NK-92 treated with Interleukin-12 subunit alpha and Interleukin-12 subunit beta, amount 100 ng/mL, for 24 hours (cell line): ENCODE measurements at regions not wholly inside any gene's neighbourhood (a gene's known extent, or its start where the extent isn't known, plus 50 kb on each side); places are given as distances from the start of the nearest gene placed in this dataset.
"Not testable (repeated sequence)": the region's sequence is repeated elsewhere in the genome, so short reads cannot be mapped to it uniquely, and the experiment has no call there.

ENCODE experiments used
- DNase-seq: peaks from one replicate; lab custom pipeline; 2025; lab: John Stamatoyannopoulos, UW

GRCh38 chr11:109480251-109480650, 58.3 kb downstream of the C11orf87 start:
- DNase-seq, result no peak

DNA sequence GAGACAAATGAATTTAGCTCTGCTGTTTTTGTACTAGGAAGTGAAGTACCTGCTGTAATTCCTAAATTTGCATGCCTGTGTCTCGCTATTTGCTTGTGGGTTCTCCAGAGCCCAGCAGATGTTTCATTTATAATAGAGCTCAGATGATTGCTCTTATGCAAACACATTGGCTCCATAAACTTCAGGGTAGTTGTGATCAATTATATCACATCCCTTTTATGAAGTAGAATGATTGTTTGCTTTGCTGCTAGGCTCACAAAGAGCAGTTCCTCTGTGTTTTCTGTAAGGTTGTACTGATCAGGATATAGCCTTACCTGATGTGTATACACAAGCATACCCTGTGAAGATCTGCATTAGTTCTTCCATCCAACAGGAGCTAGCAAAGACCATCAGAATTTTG, 64.1 kb downstream of the C11orf87 start:
- no peak for DNase-seq

GRCh38 chr11:109490953-109491635, 69.1 kb downstream of the C11orf87 start:
- DNase-seq, result no peak

DNA sequence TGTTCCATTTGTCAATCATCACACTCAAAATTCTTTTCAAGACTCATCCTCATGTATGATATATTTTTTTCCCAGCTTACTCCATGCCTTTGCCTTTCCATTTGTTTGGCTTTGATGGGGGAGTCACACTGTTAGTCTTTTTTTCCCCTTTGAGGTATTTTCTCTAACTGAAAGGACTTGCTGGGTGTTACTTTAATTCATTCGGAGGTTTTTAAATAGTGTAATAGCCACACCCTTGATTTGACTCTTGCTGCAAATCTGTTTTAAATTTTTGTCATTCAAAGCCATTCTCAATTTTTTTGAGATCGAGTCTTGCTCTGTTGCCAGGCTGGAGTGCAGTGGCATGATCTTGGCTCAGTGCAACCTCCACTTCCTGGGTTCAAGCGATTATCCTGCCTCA, 84.1 kb downstream of the C11orf87 start:
- no peak for DNase-seq

GRCh38 chr11:109507331-109507730, 85.3 kb downstream of the C11orf87 start:
- DNase-seq, result no peak

DNA sequence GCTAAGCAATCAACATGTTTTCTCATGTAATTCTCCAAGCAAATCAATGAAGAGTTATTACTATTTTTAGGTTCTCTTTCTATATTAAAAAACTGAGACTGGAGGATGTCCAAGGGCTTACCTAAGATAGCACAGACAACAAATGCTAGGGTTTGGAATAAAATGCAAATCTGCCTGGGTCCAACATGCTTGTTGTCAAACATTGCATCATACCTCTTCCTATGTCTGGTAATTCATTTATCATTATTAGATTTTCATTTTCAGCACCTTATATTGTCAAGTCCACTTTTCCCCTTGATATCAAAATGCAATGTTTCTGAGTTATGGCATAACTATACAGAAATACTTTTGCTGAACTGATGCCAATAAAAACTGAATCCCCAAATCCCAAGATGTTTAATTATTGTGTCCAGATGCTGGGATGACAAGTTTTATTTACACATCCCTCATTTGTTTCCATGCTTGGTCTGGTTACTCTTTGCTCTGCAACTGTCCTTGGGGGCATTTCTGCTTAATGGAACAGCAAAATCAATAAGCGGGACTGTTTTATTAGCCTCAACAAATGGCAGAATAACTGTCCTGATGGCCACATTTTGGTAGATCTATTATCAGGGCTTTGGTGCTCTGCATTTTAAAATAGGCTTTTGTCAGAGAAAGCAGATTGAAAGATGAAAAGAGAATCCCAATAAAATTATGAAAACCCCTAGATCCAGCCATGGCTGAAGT, 86.0 kb downstream of the C11orf87 start:
- no peak for DNase-seq

- no peak for DNase-seq
Observed at GRCh38 chr11:109508943-109509342, 87.0 kb downstream of the C11orf87 start.

- DNase-seq, result no peak
Observed at GRCh38 chr11:109510316-109510715, 88.3 kb downstream of the C11orf87 start.

GRCh38 chr11:109511598-109511997, 89.6 kb downstream of the C11orf87 start:
- DNase-seq, result no peak

- DNase-seq, result no peak
Observed at GRCh38 chr11:109512249-109512648, 90.3 kb downstream of the C11orf87 start.

DNA sequence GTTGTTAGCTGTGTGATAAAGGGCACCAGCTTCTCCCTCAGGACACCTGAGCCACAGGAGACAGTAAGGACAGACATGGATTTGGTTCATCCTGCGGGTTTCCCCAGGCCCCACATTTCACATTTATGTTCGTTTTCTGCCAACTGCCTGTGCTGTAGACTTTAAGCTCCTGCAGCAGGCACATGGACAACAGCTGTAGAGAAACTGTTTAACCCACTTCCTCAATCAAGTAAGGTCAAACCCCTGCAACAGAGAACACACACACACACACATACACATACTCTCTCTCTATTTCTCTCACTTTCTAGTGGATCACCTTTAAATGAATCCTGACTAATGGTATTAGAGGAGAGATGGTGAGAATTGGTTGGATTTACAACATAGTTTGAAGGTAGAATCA, 90.7 kb downstream of the C11orf87 start:
- DNase-seq, result no peak

GRCh38 chr11:109514313-109515018, 92.5 kb downstream of the C11orf87 start:
- DNase-seq, result no peak

GRCh38 chr11:109519253-109519652, 97.3 kb downstream of the C11orf87 start:
- DNase-seq, result no peak

DNA sequence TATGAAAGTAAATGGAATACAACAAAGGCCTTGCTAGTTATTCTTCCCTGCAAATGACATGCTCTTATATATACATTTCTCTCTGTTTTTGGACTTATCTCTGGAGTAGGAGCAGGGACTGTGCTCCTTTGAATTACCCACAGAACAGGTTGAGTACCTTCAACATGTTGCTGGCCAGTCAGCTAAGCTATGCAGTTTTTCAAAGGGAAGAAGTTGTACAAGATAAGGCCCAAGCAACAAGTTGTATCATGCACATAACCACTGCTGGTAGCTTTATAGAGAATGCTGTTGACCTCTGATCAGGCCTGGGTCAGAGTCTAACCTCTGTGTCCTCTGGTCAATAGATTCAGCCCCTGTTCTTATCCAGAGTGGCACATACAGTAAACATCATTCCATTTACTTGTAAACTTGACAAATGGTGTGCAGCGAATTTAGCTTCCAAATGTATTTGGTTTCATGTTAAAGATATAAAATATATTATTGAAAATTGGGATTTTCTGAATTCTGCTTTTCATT, 99.6 kb downstream of the C11orf87 start:
- DNase-seq, result no peak

DNA sequence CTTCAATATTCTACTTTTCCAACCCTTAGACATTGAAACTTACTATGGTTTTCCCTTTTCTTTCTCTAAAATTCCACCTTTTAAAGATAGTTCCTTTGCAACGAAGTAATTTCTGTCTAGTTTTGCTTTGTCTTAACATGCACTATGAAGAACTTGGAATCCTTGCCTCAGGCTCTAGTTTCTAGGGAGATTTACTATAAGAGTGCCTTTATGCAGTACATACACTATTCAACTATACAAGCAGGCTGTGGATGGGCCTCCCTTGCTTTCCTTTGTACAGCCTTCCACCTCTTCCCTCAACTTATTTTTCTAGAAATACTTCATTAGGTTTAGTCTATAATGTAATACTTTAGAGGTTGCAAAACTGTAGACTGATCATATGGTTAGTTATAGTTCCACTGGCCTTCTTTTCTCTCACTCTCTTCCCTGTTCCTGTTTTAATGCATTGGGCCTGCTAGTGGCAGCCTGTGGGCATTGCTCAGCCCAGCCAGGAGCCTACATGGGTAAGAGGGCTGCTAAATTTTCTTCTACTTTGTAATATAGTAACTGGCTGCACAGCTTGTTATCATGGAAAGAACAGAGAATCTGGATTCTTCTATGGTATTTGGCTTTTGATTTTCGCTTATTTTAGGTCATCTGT, 100.2 kb downstream of the C11orf87 start:
- no peak for DNase-seq

GRCh38 chr11:109525636-109526035, 103.6 kb downstream of the C11orf87 start:
- DNase-seq, result not testable (repeated sequence)

- no peak for DNase-seq
Observed at GRCh38 chr11:109526061-109526460, 104.1 kb downstream of the C11orf87 start.

GRCh38 chr11:109526931-109527330, 104.9 kb downstream of the C11orf87 start:
- DNase-seq, result no peak

DNA sequence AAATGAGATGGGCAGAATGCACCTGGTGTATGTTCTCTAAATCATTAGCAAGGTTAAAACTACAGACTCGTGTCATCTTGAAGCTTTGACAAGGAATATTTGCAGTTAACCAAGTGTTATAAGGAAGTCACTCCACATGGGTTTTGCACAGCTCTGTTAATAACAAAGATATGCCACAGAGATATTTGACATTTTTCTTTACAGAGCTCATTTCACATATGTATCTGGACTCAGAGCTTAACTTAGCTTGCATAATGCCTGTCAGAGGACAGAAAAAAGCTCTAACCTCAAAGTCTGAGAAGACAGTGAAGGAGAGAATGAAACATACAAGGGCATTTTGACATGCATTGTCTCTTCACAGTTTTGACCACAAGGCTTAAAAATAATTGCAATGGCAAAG, 105.5 kb downstream of the C11orf87 start:
- DNase-seq, result no peak

- DNase-seq, result no peak
Observed at GRCh38 chr11:109547356-109548027, 125.5 kb downstream of the C11orf87 start.

- no peak for DNase-seq
Observed at GRCh38 chr11:109552376-109552775, 130.4 kb downstream of the C11orf87 start.

- no peak for DNase-seq
Observed at GRCh38 chr11:109553284-109553683, 131.3 kb downstream of the C11orf87 start.
